Activated CD4-positive, alpha-beta T cell treated with anti-CD3 and anti-CD28 coated beads for 36 hours (primary cell): ENCODE measurements at regions not wholly inside any gene's neighbourhood (a gene's known extent, or its start where the extent isn't known, plus 50 kb on each side); places are given as distances from the start of the nearest gene placed in this dataset.

Experiments used
- ATAC-seq: fragments of 200-7000 bp; cut with Tn5 transposase; one replicate; pipeline ENCODE4 v1.10.0; 2021; ENCODE audit warnings: mild to moderate bottlenecking, moderate library complexity
- CTCF ChIA-PET: fragments of 350-600 bp; sonication (Branson Sonifier 250); formaldehyde crosslinking; loops from one replicate; lab custom pipeline; 2021; ENCODE audit warnings: antibody characterized with exemption; lab: Charles Lee
- POLR2A ChIA-PET: fragments of 350-600 bp; sonication (Branson Sonifier 250); formaldehyde crosslinking; loops from one replicate; lab custom pipeline; 2021; ENCODE audit warnings: antibody characterized with exemption, inconsistent platforms; lab: Charles Lee
- DNase-seq: peaks from one replicate; pipeline ENCODE4 v3.0.0-alpha.2; 2020
- H3K27ac Mint-ChIP-seq: one replicate; pipeline ENCODE4 v1.8.0; 2021; ENCODE audit warnings: mixed read lengths
- H3K27me3 Mint-ChIP-seq: one replicate; pipeline ENCODE4 v1.8.0; 2021; ENCODE audit warnings: mixed read lengths
- H3K36me3 Mint-ChIP-seq: one replicate; pipeline ENCODE4 v1.8.0; 2021; ENCODE audit warnings: low read depth, mixed read lengths
- H3K4me1 Mint-ChIP-seq: one replicate; pipeline ENCODE4 v1.8.0; 2021; ENCODE audit warnings: mixed read lengths
- H3K4me3 Mint-ChIP-seq: one replicate; pipeline ENCODE4 v1.8.0; 2021; ENCODE audit warnings: mild to moderate bottlenecking, moderate library complexity, mixed read lengths
- H3K9me3 Mint-ChIP-seq: one replicate; pipeline ENCODE4 v1.8.0; 2021; ENCODE audit warnings: low read depth, mixed read lengths
- intact Hi-C, 2 experiments: fragments of 100-400 bp; cut with DNase I in 1 of 2; cut with micrococcal nuclease in 1 of 2; formaldehyde crosslinking; loops; one replicate each; pipeline versions ENCODE4 v1.14.2 to v1.15.1; 2022 to 2024; cut with DNase I, micrococcal nuclease

GRCh38 chr4:84407554-84408407 lies 91.3 kb downstream of the NKX6-1 start:
- Mint-ChIP-seq H3K4me3 (no peak overlapping the region), H3K4me1 (no peaks in the 10 kb centered on the region), H3K36me3 (no peaks in the 10 kb centered on the region), H3K27me3 (peaks cover 8% of the 10 kb centered on the region), H3K9me3 (peaks cover 2% of the 10 kb centered on the region), H3K27ac (no peak overlapping the region)
- intact Hi-C loops = no loop called here
- POLR2A ChIA-PET = no interaction called here
- ATAC-seq (no peak), DNase-seq (no peak)
- CTCF ChIA-PET = no interaction called here

DNA sequence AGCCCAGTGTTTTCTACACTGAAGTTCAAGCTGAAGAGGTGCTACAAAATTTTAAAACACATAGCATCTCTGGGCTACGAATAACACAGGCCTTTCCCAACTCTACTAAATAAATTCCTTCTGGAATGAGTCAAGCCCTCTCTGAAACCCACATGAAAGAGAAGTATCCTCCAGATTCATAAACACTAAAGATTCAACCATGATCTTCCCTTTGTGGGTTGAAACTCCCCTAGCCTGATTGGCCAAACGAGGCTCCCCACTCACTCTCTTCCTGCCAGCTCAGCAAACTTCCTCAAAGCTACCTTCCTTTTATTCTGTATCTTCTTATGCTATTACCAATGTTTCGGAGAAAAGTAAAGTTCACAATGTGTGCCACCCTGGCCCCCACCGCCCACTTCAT lies 95.4 kb downstream of the NKX6-1 start:
- DNase-seq = no peak
- peaks cover 5% of the 10 kb centered on the region for H3K27me3 Mint-ChIP-seq
- no peak for ATAC-seq
- ChIA-PET POLR2A (interaction anchor here (0.6 kb wide), 1 partner anchor 420 kb away, joined by 3 read pairs; no protein-coding TSS in a partner anchor), CTCF (no interaction called here)
- intact Hi-C loops = no loop called here
- H3K9me3 Mint-ChIP-seq = no peaks in the 10 kb centered on the region
- H3K4me1 Mint-ChIP-seq = no peaks in the 10 kb centered on the region
- no peak overlapping the region for H3K4me3 Mint-ChIP-seq
- no peaks in the 10 kb centered on the region for H3K36me3 Mint-ChIP-seq
- H3K27ac Mint-ChIP-seq = no peak overlapping the region

- Mint-ChIP-seq H3K27me3 (peaks cover 3% of the 10 kb centered on the region), H3K36me3 (no peaks in the 10 kb centered on the region), H3K4me3 (no peak overlapping the region), H3K27ac (no peak overlapping the region), H3K4me1 (no peaks in the 10 kb centered on the region), H3K9me3 (no peaks in the 10 kb centered on the region)
- intact Hi-C loops = no loop called here
- ChIA-PET POLR2A (no interaction called here), CTCF (no interaction called here)
- DNase-seq (no peak), ATAC-seq (no peak)
Measured at GRCh38 chr4:84401701-84402306, 97.3 kb downstream of the NKX6-1 start.

GRCh38 chr4:84394386-84394785 lies 104.7 kb downstream of the NKX6-1 start:
- Mint-ChIP-seq H3K27me3 (peaks cover 2% of the 10 kb centered on the region), H3K4me3 (no peak overlapping the region), H3K36me3 (no peaks in the 10 kb centered on the region), H3K27ac (no peak overlapping the region), H3K4me1 (no peaks in the 10 kb centered on the region), H3K9me3 (no peaks in the 10 kb centered on the region)
- intact Hi-C loops = no loop called here
- ChIA-PET CTCF (interaction anchor here (1.0 kb wide), 1 partner anchor 428 kb away, joined by 3 read pairs; no protein-coding TSS in a partner anchor), POLR2A (no interaction called here)
- DNase-seq (no peak), ATAC-seq (no peak)

GRCh38 chr4:84392951-84393590 lies 106.0 kb downstream of the NKX6-1 start:
- ATAC-seq (no peak), DNase-seq (no peak)
- ChIA-PET POLR2A (no interaction called here), CTCF (no interaction called here)
- intact Hi-C loops = no loop called here
- Mint-ChIP-seq H3K27me3 (peaks cover 6% of the 10 kb centered on the region), H3K27ac (no peak overlapping the region), H3K36me3 (no peaks in the 10 kb centered on the region), H3K4me3 (no peak overlapping the region), H3K9me3 (no peaks in the 10 kb centered on the region), H3K4me1 (no peaks in the 10 kb centered on the region)

DNA sequence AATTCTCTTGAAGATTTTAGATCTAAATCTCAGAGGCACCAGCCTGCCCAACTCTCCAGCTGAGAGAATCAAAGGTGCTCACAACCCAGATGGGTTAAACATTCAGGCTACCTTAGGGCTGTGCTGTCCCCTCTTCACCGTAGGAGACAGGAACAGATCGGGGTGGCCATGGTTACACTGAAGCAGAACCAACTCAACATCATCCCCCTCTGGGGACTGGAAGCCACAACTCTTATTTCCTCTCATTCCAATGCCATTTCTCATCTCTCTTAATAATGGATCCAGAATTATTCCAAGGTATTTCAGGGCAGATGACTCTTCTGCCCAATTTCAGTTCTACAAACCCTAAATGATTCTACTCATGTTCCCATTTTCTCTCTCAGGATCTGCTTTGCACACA lies 109.7 kb downstream of the NKX6-1 start:
- ChIA-PET CTCF (interaction anchor here (1.5 kb wide), 1 partner anchor 8 kb away, joined by 5 read pairs; no protein-coding TSS in a partner anchor), POLR2A (no interaction called here)
- no peaks in the 10 kb centered on the region for H3K9me3 Mint-ChIP-seq
- ATAC-seq (no peak), DNase-seq (no peak)
- no peaks in the 10 kb centered on the region for H3K4me1 Mint-ChIP-seq
- no peaks in the 10 kb centered on the region for H3K36me3 Mint-ChIP-seq
- intact Hi-C loops = no loop called here
- peaks cover 5% of the 10 kb centered on the region for H3K27me3 Mint-ChIP-seq
- H3K4me3 Mint-ChIP-seq = no peak overlapping the region
- no peak overlapping the region for H3K27ac Mint-ChIP-seq

- intact Hi-C loops = no loop called here
- H3K27me3 Mint-ChIP-seq = peaks cover 10% of the 10 kb centered on the region
- ATAC-seq = no peak
- ChIA-PET POLR2A (no interaction called here), CTCF (interaction anchor here (0.6 kb wide), 1 partner anchor 786 kb away, joined by 3 read pairs; no protein-coding TSS in a partner anchor)
- H3K27ac Mint-ChIP-seq = no peak overlapping the region
- no peak overlapping the region for H3K4me3 Mint-ChIP-seq
- no peaks in the 10 kb centered on the region for H3K9me3 Mint-ChIP-seq
- no peaks in the 10 kb centered on the region for H3K36me3 Mint-ChIP-seq
- no peaks in the 10 kb centered on the region for H3K4me1 Mint-ChIP-seq
- no peak for DNase-seq
Measured at GRCh38 chr4:84385203-84385602, 113.9 kb downstream of the NKX6-1 start.

GRCh38 chr4:84384801-84385200 lies 114.3 kb downstream of the NKX6-1 start:
- POLR2A ChIA-PET = no interaction called here
- no peaks in the 10 kb centered on the region for H3K4me1 Mint-ChIP-seq
- DNase-seq = no peak

GRCh38 chr4:84381759-84382158 lies 117.3 kb downstream of the NKX6-1 start:
- peaks cover 24% of the 10 kb centered on the region for H3K27me3 Mint-ChIP-seq
- ChIA-PET POLR2A (interaction anchor here (0.6 kb wide), 1 partner anchor 8 kb away, joined by 3 read pairs; no protein-coding TSS in a partner anchor), CTCF (interaction anchor here (1.2 kb wide), 1 partner anchor 8 kb away, joined by 5 read pairs; no protein-coding TSS in a partner anchor)
- no peak overlapping the region for H3K27ac Mint-ChIP-seq
- ATAC-seq (no peak), DNase-seq (no peak)
- H3K36me3 Mint-ChIP-seq = no peaks in the 10 kb centered on the region
- H3K9me3 Mint-ChIP-seq = no peaks in the 10 kb centered on the region
- intact Hi-C loops = no loop called here
- no peaks in the 10 kb centered on the region for H3K4me1 Mint-ChIP-seq
- no peak overlapping the region for H3K4me3 Mint-ChIP-seq

More at GRCh38 chr4:84384801-84385200, 114.3 kb downstream of the NKX6-1 start:
- no peak overlapping the region for H3K4me3 Mint-ChIP-seq
- peaks cover 12% of the 10 kb centered on the region for H3K27me3 Mint-ChIP-seq
- intact Hi-C loops = no loop called here
- H3K36me3 Mint-ChIP-seq = no peaks in the 10 kb centered on the region
- H3K27ac Mint-ChIP-seq = no peak overlapping the region
- no peaks in the 10 kb centered on the region for H3K9me3 Mint-ChIP-seq
- CTCF ChIA-PET = no interaction called here
- ATAC-seq = no peak

GRCh38 chr4:84379917-84380641 lies 119.0 kb downstream of the NKX6-1 start:
- no peaks in the 10 kb centered on the region for H3K9me3 Mint-ChIP-seq
- DNase-seq (no peak), ATAC-seq (no peak)
- ChIA-PET POLR2A (no interaction called here), CTCF (no interaction called here)
- H3K4me3 Mint-ChIP-seq = no peak overlapping the region
- peaks cover 22% of the 10 kb centered on the region for H3K27me3 Mint-ChIP-seq
- no peaks in the 10 kb centered on the region for H3K36me3 Mint-ChIP-seq
- H3K4me1 Mint-ChIP-seq = no peaks in the 10 kb centered on the region
- no peak overlapping the region for H3K27ac Mint-ChIP-seq
- intact Hi-C loops = no loop called here

DNA sequence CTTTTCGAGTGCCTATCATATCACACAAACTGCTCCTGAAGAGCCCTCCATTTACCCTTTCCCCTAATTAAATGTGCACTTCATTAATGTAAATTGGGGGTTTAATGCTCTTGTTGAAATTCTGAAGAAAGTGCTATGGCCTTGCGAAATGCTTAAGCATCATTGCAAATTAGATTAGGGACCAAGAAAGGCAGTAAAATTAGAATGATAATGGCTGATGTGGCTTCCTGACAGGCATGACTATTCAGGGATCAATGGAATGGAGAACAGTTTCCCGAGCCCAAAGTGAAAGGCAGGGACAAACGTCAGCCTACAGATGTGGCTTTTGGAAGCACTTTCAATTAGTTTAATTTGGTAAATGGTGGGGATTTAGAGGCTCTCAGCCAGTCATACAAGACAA lies 120.1 kb downstream of the NKX6-1 start:
- intact Hi-C loops = no loop called here
- POLR2A ChIA-PET = no interaction called here
- no peak overlapping the region for H3K4me3 Mint-ChIP-seq

More for the DNA sequence above, 120.1 kb downstream of the NKX6-1 start:
- CTCF ChIA-PET = no interaction called here
- Mint-ChIP-seq H3K36me3 (no peaks in the 10 kb centered on the region), H3K27me3 (peaks cover 22% of the 10 kb centered on the region), H3K9me3 (no peaks in the 10 kb centered on the region), H3K27ac (no peak overlapping the region), H3K4me1 (no peaks in the 10 kb centered on the region)
- no peak for DNase-seq
- ATAC-seq = no peak
